HCT116 (cell line): ENCODE measurements at regions not wholly inside any gene's neighbourhood (a gene's known extent, or its start where the extent isn't known, plus 50 kb on each side); places are given as distances from the start of the nearest gene placed in this dataset.

ENCODE experiments used
- ATF3 ChIP-seq: IDR thresholded peaks from 2 replicates; pipeline ENCODE4 v1.6.1; 2012
- CTCF ChIP-seq, 3 experiments: fragments of 200-600 bp in 1 of 3; sonication (generic) in 1 of 3; IDR thresholded peaks in 2 of 3; conservative IDR thresholded peaks in 1 of 3; 2 replicates each; pipeline ENCODE4 v1.5.1; 2012 to 2017; ENCODE audit warnings: low read depth in 2 of 3, low read length in 2 of 3, antibody characterized with exemption in 1 of 3, borderline replicate concordance in 1 of 3, control low read depth in 1 of 3, mild to moderate bottlenecking in 1 of 3, mixed read lengths in 1 of 3, mixed run types in 1 of 3, moderate library complexity in 1 of 3; ENCODE audit not compliant: insufficient read depth in 1 of 3
- EZH2phosphoT487 ChIP-seq: fragments of 200-600 bp; IDR thresholded peaks from 2 replicates; pipeline ENCODE4 v1.6.1; 2018; ENCODE audit warnings: antibody characterized with exemption, borderline replicate concordance
- POLR2A ChIP-seq: IDR thresholded peaks from 2 replicates; pipeline ENCODE4 v1.7.0; 2011; ENCODE audit warnings: borderline replicate concordance; ENCODE audit not compliant: insufficient read depth, insufficient read length; ENCODE audit errors: extremely low read depth
- POLR2AphosphoS5 ChIP-seq: IDR thresholded peaks from 2 replicates; pipeline ENCODE4 v1.6.1; 2011; ENCODE audit warnings: mild to moderate bottlenecking, low read depth, low read length, moderate library complexity
- RAD21 ChIP-seq: IDR thresholded peaks from 2 replicates; pipeline ENCODE4 v1.6.1; 2012; ENCODE audit warnings: low read depth, mild to moderate bottlenecking
- TCF7L2 ChIP-seq: IDR thresholded peaks from 2 replicates; pipeline ENCODE4 v1.7.0; 2011; ENCODE audit warnings: borderline replicate concordance, inconsistent platforms; ENCODE audit not compliant: insufficient read depth, insufficient read length; ENCODE audit errors: extremely low read depth
- TF ChIP-seq, protein P1 (sequence below): IDR thresholded peaks from 2 replicates; pipeline ENCODE4 v1.6.1; 2012
- TF ChIP-seq, protein P2 (sequence below): IDR thresholded peaks from 2 replicates; pipeline ENCODE4 v1.6.1; 2011; ENCODE audit warnings: mild to moderate bottlenecking, low read length, moderate library complexity; ENCODE audit not compliant: insufficient replicate concordance; ENCODE audit errors: extremely low read depth
- TF ChIP-seq, protein P3 (sequence below): IDR thresholded peaks from 2 replicates; pipeline ENCODE4 v1.6.1; 2012; ENCODE audit warnings: low read depth

GRCh38 chr5:20554001-20554400 lies 566.0 kb upstream of the CDH18 start:
- no peak for TF ChIP-seq CTCF (IDR thresholded peaks at IDR 0.05 in 2 of 3, conservative IDR thresholded peaks at IDR 0.05 in 1 of 3; ENCODE audit: borderline replicate concordance in 1 of 3, insufficient read depth in 1 of 3, low read depth in 2 of 3, low read length in 2 of 3)
- TF ChIP-seq POLR2A, result no peak
- TF ChIP-seq, protein P1, sequence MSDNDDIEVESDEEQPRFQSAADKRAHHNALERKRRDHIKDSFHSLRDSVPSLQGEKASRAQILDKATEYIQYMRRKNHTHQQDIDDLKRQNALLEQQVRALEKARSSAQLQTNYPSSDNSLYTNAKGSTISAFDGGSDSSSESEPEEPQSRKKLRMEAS, result no peak
- no peak for TF ChIP-seq RAD21
- TF ChIP-seq ATF3, result no peak
- no peak for TF ChIP-seq TCF7L2
- TF ChIP-seq EZH2phosphoT487, result no peak
- TF ChIP-seq POLR2AphosphoS5, result no peak
- TF ChIP-seq, protein P2, sequence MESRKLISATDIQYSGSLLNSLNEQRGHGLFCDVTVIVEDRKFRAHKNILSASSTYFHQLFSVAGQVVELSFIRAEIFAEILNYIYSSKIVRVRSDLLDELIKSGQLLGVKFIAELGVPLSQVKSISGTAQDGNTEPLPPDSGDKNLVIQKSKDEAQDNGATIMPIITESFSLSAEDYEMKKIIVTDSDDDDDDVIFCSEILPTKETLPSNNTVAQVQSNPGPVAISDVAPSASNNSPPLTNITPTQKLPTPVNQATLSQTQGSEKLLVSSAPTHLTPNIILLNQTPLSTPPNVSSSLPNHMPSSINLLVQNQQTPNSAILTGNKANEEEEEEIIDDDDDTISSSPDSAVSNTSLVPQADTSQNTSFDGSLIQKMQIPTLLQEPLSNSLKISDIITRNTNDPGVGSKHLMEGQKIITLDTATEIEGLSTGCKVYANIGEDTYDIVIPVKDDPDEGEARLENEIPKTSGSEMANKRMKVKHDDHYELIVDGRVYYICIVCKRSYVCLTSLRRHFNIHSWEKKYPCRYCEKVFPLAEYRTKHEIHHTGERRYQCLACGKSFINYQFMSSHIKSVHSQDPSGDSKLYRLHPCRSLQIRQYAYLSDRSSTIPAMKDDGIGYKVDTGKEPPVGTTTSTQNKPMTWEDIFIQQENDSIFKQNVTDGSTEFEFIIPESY, result no peak
- TF ChIP-seq, protein P3, sequence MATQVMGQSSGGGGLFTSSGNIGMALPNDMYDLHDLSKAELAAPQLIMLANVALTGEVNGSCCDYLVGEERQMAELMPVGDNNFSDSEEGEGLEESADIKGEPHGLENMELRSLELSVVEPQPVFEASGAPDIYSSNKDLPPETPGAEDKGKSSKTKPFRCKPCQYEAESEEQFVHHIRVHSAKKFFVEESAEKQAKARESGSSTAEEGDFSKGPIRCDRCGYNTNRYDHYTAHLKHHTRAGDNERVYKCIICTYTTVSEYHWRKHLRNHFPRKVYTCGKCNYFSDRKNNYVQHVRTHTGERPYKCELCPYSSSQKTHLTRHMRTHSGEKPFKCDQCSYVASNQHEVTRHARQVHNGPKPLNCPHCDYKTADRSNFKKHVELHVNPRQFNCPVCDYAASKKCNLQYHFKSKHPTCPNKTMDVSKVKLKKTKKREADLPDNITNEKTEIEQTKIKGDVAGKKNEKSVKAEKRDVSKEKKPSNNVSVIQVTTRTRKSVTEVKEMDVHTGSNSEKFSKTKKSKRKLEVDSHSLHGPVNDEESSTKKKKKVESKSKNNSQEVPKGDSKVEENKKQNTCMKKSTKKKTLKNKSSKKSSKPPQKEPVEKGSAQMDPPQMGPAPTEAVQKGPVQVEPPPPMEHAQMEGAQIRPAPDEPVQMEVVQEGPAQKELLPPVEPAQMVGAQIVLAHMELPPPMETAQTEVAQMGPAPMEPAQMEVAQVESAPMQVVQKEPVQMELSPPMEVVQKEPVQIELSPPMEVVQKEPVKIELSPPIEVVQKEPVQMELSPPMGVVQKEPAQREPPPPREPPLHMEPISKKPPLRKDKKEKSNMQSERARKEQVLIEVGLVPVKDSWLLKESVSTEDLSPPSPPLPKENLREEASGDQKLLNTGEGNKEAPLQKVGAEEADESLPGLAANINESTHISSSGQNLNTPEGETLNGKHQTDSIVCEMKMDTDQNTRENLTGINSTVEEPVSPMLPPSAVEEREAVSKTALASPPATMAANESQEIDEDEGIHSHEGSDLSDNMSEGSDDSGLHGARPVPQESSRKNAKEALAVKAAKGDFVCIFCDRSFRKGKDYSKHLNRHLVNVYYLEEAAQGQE, result no peak
